Rectal smooth muscle tissue (tissue), 1 donor: ENCODE measurements at regions not wholly inside any gene's neighbourhood (a gene's known extent, or its start where the extent isn't known, plus 50 kb on each side); places are given as distances from the start of the nearest gene placed in this dataset.

Source experiments
- H3K27ac ChIP-seq: one replicate; pipeline ENCODE4 v1.7.0; 2013; ENCODE audit warnings: low read depth, low read length, inconsistent platforms
- H3K27me3 ChIP-seq: one replicate; pipeline ENCODE4 v1.7.0; 2013; ENCODE audit warnings: low read length; ENCODE audit not compliant: control insufficient read depth, insufficient read depth
- H3K36me3 ChIP-seq: one replicate; pipeline ENCODE4 v1.7.0; 2013; ENCODE audit warnings: low read length; ENCODE audit not compliant: control insufficient read depth, insufficient read depth
- H3K4me1 ChIP-seq: one replicate; pipeline ENCODE4 v1.7.0; 2013; ENCODE audit warnings: low read length; ENCODE audit not compliant: control insufficient read depth, insufficient read depth
- H3K4me3 ChIP-seq: one replicate; pipeline ENCODE4 v1.7.0; 2013; ENCODE audit warnings: low read length
- H3K9ac ChIP-seq: one replicate; pipeline ENCODE4 v1.7.0; 2013; ENCODE audit warnings: low read length

- no peak overlapping the region for H3K27ac ChIP-seq
- no peak overlapping the region for H3K4me3 ChIP-seq
- no peak overlapping the region for H3K9ac ChIP-seq
- no peaks in the 10 kb centered on the region for H3K27me3 ChIP-seq
- no peaks in the 10 kb centered on the region for H3K4me1 ChIP-seq
- no peaks in the 10 kb centered on the region for H3K36me3 ChIP-seq
These were observed 172.3 kb downstream of the RNF152 start for GRCh38 chr18:61720496-61720895.

- no peak overlapping the region for H3K4me3 ChIP-seq
- no peaks in the 10 kb centered on the region for H3K27me3 ChIP-seq
- no peak overlapping the region for H3K27ac ChIP-seq
- H3K36me3 ChIP-seq = no peaks in the 10 kb centered on the region
- H3K9ac ChIP-seq = no peak overlapping the region
- H3K4me1 ChIP-seq = no peaks in the 10 kb centered on the region
These were observed 173.1 kb downstream of the RNF152 start for GRCh38 chr18:61719671-61720070.

- no peak overlapping the region for H3K9ac ChIP-seq
- H3K27ac ChIP-seq = no peak overlapping the region
- no peaks in the 10 kb centered on the region for H3K4me1 ChIP-seq
- no peaks in the 10 kb centered on the region for H3K27me3 ChIP-seq
- H3K4me3 ChIP-seq = no peak overlapping the region
- H3K36me3 ChIP-seq = no peaks in the 10 kb centered on the region
These were observed 173.9 kb downstream of the RNF152 start for GRCh38 chr18:61718944-61719343.

- H3K4me1 ChIP-seq = no peaks in the 10 kb centered on the region
- H3K27me3 ChIP-seq = no peaks in the 10 kb centered on the region
- H3K36me3 ChIP-seq = no peaks in the 10 kb centered on the region
- no peak overlapping the region for H3K27ac ChIP-seq
- H3K4me3 ChIP-seq = no peak overlapping the region
- no peak overlapping the region for H3K9ac ChIP-seq
These were observed 178.4 kb downstream of the RNF152 start for GRCh38 chr18:61714421-61714820.

GRCh38 chr18:61713502-61713901 lies 179.3 kb downstream of the RNF152 start:
- H3K36me3 ChIP-seq = no peaks in the 10 kb centered on the region
- no peak overlapping the region for H3K27ac ChIP-seq
- H3K4me1 ChIP-seq = no peaks in the 10 kb centered on the region
- H3K9ac ChIP-seq = no peak overlapping the region
- no peak overlapping the region for H3K4me3 ChIP-seq
- H3K27me3 ChIP-seq = no peaks in the 10 kb centered on the region

GRCh38 chr18:61710082-61710620 lies 182.7 kb downstream of the RNF152 start:
- Histone ChIP-seq H3K9ac (no peak overlapping the region), H3K36me3 (no peaks in the 10 kb centered on the region), H3K27ac (no peak overlapping the region), H3K4me1 (no peaks in the 10 kb centered on the region), H3K4me3 (no peak overlapping the region), H3K27me3 (no peaks in the 10 kb centered on the region)

GRCh38 chr18:61706276-61706915 lies 186.4 kb downstream of the RNF152 start:
- H3K9ac ChIP-seq = no peak overlapping the region
- H3K27me3 ChIP-seq = no peaks in the 10 kb centered on the region
- no peak overlapping the region for H3K4me3 ChIP-seq
- H3K36me3 ChIP-seq = no peaks in the 10 kb centered on the region
- H3K4me1 ChIP-seq = no peaks in the 10 kb centered on the region
- no peak overlapping the region for H3K27ac ChIP-seq

- Histone ChIP-seq H3K27me3 (no peaks in the 10 kb centered on the region), H3K4me1 (no peaks in the 10 kb centered on the region), H3K27ac (no peak overlapping the region), H3K36me3 (no peaks in the 10 kb centered on the region), H3K4me3 (no peak overlapping the region), H3K9ac (no peak overlapping the region)
These were observed 189.3 kb downstream of the RNF152 start for GRCh38 chr18:61703508-61703907.

- H3K27me3 ChIP-seq = no peaks in the 10 kb centered on the region
- H3K36me3 ChIP-seq = no peaks in the 10 kb centered on the region
- no peak overlapping the region for H3K27ac ChIP-seq
- H3K4me1 ChIP-seq = no peaks in the 10 kb centered on the region
- no peak overlapping the region for H3K9ac ChIP-seq
- H3K4me3 ChIP-seq = no peak overlapping the region
These were observed 190.8 kb downstream of the RNF152 start for GRCh38 chr18:61702007-61702406.

- Histone ChIP-seq H3K27me3 (no peaks in the 10 kb centered on the region), H3K36me3 (no peaks in the 10 kb centered on the region), H3K4me3 (no peak overlapping the region), H3K27ac (no peak overlapping the region), H3K9ac (no peak overlapping the region), H3K4me1 (no peaks in the 10 kb centered on the region)
These were observed 193.3 kb downstream of the RNF152 start for GRCh38 chr18:61699397-61700110.

GRCh38 chr18:61697306-61697909 lies 195.4 kb downstream of the RNF152 start:
- no peaks in the 10 kb centered on the region for H3K4me1 ChIP-seq
- no peak overlapping the region for H3K27ac ChIP-seq
- H3K9ac ChIP-seq = no peak overlapping the region
- no peaks in the 10 kb centered on the region for H3K27me3 ChIP-seq
- H3K4me3 ChIP-seq = no peak overlapping the region
- no peaks in the 10 kb centered on the region for H3K36me3 ChIP-seq

GRCh38 chr18:61694236-61694635 lies 198.6 kb downstream of the RNF152 start:
- Histone ChIP-seq H3K9ac (no peak overlapping the region), H3K4me1 (no peaks in the 10 kb centered on the region), H3K36me3 (no peaks in the 10 kb centered on the region), H3K27ac (no peak overlapping the region), H3K4me3 (no peak overlapping the region), H3K27me3 (no peaks in the 10 kb centered on the region)
